SU-DHL-6 (cell line): ENCODE measurements at regions not wholly inside any gene's neighbourhood (a gene's known extent, or its start where the extent isn't known, plus 50 kb on each side); places are given as distances from the start of the nearest gene placed in this dataset.

Experiments
- H2AFZ ChIP-seq: fragments of 200-600 bp; sonication (generic); 2 replicates; pipeline ENCODE4 v1.6.1; 2014; ENCODE audit warnings: low read depth, mild to moderate bottlenecking, moderate library complexity, mixed read lengths, antibody characterized with exemption, low read length; ENCODE audit not compliant: severe bottlenecking
- H3F3A ChIP-seq: fragments of 200-600 bp; shearing (Covaris generic); 2 replicates; pipeline ENCODE4 v1.6.0; 2016; ENCODE audit warnings: antibody characterized with exemption, mild to moderate bottlenecking; ENCODE audit not compliant: insufficient read depth
- H3K27ac ChIP-seq: fragments of 200-600 bp; sonication (generic); 2 replicates; pipeline ENCODE4 v1.5.1; 2016; ENCODE audit warnings: low read depth, mild to moderate bottlenecking, low read length, moderate library complexity, mixed read lengths
- H3K27me3 ChIP-seq: fragments of 200-600 bp; sonication (generic), shearing (Covaris generic); 2 replicates; pipeline ENCODE4 v1.6.0; 2014; ENCODE audit warnings: mild to moderate bottlenecking, low read length
- H3K36me3 ChIP-seq: fragments of 200-600 bp; sonication (generic); 2 replicates; pipeline ENCODE4 v1.6.1; 2014; ENCODE audit warnings: mild to moderate bottlenecking, low read length, mixed read lengths
- H3K4me2 ChIP-seq: fragments of 300-600, 200-600 bp; shearing (Covaris generic), sonication (generic); 2 replicates; pipeline ENCODE4 v1.6.0; 2014; ENCODE audit warnings: low read length, low read depth, mild to moderate bottlenecking; ENCODE audit not compliant: poor library complexity, severe bottlenecking
- H3K4me3 ChIP-seq: fragments of 200-600 bp; sonication (generic); 2 replicates; pipeline ENCODE4 v1.5.1; 2014; ENCODE audit warnings: antibody characterized with exemption, low read length, mild to moderate bottlenecking, mixed read lengths; ENCODE audit not compliant: insufficient read depth, poor library complexity, severe bottlenecking
- H3K79me2 ChIP-seq: fragments of 200-600 bp; sonication (generic); 2 replicates; pipeline ENCODE4 v1.6.1; 2014; ENCODE audit warnings: mild to moderate bottlenecking, low read length, moderate library complexity; ENCODE audit not compliant: insufficient read depth
- H3K9ac ChIP-seq: fragments of 200-600 bp; sonication (generic); 2 replicates; pipeline ENCODE4 v1.7.0; 2014; ENCODE audit warnings: mild to moderate bottlenecking, low read length
- H3K9me2 ChIP-seq: fragments of 200-600 bp; sonication (generic); replicated peaks from 2 replicates; pipeline ENCODE4 v1.6.1; 2014; ENCODE audit warnings: low read length; ENCODE audit not compliant: insufficient read depth
- H3K9me3 ChIP-seq: fragments of 200-600 bp; sonication (generic); 2 replicates; pipeline ENCODE4 v1.6.1; 2014; ENCODE audit warnings: low read length, mixed read lengths; ENCODE audit not compliant: insufficient read depth
- H4K20me1 ChIP-seq: fragments of 200-600 bp; sonication (generic); 2 replicates; pipeline ENCODE4 v1.6.1; 2014; ENCODE audit warnings: low read depth, mild to moderate bottlenecking, antibody characterized with exemption, low read length, moderate library complexity, mixed read lengths
- EZH2phosphoT487 ChIP-seq: fragments of 200-600 bp; sonication (generic), shearing (Covaris generic); conservative IDR thresholded peaks from 2 replicates; pipeline ENCODE4 v1.6.1; 2018; ENCODE audit warnings: mild to moderate bottlenecking, antibody characterized with exemption, low read length, moderate library complexity, mixed read lengths
- TF ChIP-seq, protein P1 (sequence below): fragments of 200-600 bp; sonication (generic); IDR thresholded peaks from one replicate; pipeline ENCODE4 v1.5.1; 2017; ENCODE audit warnings: antibody characterized with exemption, mild to moderate bottlenecking, low read length, moderate library complexity; ENCODE audit not compliant: insufficient read depth, poor library complexity, severe bottlenecking

DNA sequence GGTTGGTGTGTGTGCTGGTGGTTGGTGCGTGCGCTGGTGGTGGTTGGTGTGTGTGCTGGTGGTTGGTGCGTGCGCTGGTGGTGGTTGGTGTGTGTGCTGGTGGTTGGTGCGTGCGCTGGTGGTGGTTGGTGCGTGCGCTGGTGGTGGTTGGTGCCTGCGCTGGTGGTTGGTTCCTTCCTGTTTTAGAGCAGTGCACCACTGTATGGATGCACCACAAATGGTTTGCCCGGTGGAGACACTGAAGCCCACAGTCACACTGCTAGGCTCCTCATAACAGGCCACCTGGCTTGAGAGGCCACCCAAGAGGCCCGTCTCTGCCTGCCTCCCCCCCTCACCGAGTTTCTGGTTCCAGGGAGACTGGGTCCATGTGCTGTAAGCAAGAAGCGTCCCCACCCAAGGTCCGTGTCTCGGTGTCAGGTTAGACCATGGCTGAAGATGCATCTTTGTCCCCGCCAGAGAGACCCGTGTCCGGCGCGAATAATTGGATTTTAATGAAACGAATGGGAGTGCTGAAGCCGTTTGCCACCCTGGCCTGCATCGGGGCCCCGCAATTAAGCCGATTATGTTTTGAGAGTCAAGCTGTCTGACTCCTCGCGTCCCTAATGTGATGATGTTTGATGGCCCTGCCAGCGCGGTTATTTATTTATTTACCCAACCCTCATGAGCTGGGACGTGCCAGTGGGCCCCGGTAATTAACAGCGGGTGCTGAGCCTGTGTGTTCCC, 161.3 kb upstream of the GSE1 start:
- H3K4me2 ChIP-seq = no peak overlapping the region
- no peaks in the 10 kb centered on the region for H3F3A ChIP-seq
- no peaks in the 10 kb centered on the region for H3K9me3 ChIP-seq
- H3K27me3 ChIP-seq = no peaks in the 10 kb centered on the region
- no peaks in the 10 kb centered on the region for H4K20me1 ChIP-seq
- no peaks in the 10 kb centered on the region for H3K9me2 ChIP-seq
- H2AFZ ChIP-seq = no peak overlapping the region
- no peak overlapping the region for H3K4me3 ChIP-seq
- no peak overlapping the region for H3K27ac ChIP-seq
- no peaks in the 10 kb centered on the region for H3K36me3 ChIP-seq
- H3K79me2 ChIP-seq = no peaks in the 10 kb centered on the region
- TF ChIP-seq, protein P1, sequence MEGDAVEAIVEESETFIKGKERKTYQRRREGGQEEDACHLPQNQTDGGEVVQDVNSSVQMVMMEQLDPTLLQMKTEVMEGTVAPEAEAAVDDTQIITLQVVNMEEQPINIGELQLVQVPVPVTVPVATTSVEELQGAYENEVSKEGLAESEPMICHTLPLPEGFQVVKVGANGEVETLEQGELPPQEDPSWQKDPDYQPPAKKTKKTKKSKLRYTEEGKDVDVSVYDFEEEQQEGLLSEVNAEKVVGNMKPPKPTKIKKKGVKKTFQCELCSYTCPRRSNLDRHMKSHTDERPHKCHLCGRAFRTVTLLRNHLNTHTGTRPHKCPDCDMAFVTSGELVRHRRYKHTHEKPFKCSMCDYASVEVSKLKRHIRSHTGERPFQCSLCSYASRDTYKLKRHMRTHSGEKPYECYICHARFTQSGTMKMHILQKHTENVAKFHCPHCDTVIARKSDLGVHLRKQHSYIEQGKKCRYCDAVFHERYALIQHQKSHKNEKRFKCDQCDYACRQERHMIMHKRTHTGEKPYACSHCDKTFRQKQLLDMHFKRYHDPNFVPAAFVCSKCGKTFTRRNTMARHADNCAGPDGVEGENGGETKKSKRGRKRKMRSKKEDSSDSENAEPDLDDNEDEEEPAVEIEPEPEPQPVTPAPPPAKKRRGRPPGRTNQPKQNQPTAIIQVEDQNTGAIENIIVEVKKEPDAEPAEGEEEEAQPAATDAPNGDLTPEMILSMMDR = no peak
- TF ChIP-seq EZH2phosphoT487 = no peak
- no peak overlapping the region for H3K9ac ChIP-seq

DNA sequence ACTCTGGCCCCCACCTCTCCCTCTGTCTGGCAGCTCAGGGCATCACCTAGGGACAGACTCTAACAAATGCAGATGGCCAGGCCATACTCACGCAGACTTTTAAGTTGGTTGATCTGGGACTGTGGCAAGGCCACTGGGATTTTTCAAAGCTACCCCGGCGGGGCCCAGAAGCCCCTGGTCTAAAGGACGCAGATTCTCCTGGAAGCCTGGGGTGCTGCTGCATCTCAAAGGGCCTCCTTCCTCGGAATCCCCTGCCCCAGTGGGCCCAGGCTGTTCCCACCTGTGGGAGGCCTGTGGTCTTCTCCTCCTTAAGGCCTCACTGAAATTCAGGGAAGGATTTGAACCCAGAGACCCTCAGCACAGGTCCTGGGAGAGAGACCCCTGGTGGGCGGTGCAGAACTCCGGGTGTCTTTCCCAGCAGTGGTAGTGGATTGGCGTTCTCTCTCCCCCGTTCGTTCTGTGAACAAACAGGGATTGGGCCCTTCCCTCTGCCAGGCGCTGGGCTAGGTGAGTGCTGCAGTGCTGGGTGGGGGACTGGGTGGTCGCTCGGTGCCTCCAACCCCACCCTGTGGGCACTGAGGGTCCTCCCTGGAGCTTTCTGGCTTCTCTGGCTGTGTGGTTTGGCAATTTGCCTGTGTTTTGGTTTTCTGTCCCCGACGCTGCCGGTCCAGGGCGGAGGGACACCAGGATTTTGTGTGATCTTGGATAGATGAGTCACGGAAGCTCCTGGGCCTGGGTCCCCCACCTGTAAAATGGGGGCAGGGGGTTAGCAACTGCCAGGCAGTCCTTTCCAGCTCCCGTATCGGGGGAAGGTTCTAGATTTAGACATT, 160.5 kb upstream of the GSE1 start:
- Histone ChIP-seq H3K36me3 (no peaks in the 10 kb centered on the region), H3K4me3 (no peak overlapping the region), H3K9me2 (no peaks in the 10 kb centered on the region), H2AFZ (no peak overlapping the region), H3K9me3 (no peaks in the 10 kb centered on the region), H3K9ac (no peak overlapping the region), H3K27ac (no peak overlapping the region), H4K20me1 (no peaks in the 10 kb centered on the region), H3K27me3 (no peaks in the 10 kb centered on the region), H3F3A (no peaks in the 10 kb centered on the region), H3K79me2 (no peaks in the 10 kb centered on the region), H3K4me2 (no peak overlapping the region)
- TF ChIP-seq, protein P1 = no peak
- no peak for TF ChIP-seq EZH2phosphoT487

DNA sequence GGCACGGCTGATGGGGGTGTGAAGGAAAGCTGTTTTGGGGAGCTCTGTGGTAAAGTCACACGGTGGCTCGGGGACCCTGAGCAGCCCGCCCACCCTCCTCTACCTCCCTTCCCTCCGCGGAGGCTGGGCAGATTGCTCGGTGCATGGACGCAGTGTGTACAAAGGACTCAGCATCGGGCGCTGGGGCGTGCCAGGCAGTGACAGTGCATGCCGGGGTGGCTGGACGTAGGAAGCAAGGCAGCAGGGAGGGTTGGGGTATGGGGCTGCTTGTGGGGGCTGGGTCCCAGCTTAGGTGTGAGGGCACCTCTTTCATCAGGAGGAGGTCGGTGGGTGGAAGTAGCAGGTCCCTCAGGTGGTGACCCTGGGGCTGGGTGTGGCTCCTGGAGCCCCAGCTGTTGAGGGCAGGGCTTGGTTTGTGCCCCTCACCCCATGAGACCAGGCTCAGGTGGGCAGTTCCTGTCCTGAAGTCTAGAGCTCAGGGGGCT, 159.9 kb upstream of the GSE1 start:
- TF ChIP-seq, protein P1 = no peak
- TF ChIP-seq EZH2phosphoT487 = no peak
- H3K9ac ChIP-seq = no peak overlapping the region
- H3F3A ChIP-seq = no peaks in the 10 kb centered on the region

More for the DNA sequence above, 159.9 kb upstream of the GSE1 start:
- H3K9me3 ChIP-seq = no peaks in the 10 kb centered on the region
- H3K36me3 ChIP-seq = no peaks in the 10 kb centered on the region
- no peaks in the 10 kb centered on the region for H3K79me2 ChIP-seq
- H3K4me2 ChIP-seq = no peak overlapping the region
- H4K20me1 ChIP-seq = no peaks in the 10 kb centered on the region
- no peak overlapping the region for H3K4me3 ChIP-seq
- H3K27me3 ChIP-seq = no peaks in the 10 kb centered on the region
- H2AFZ ChIP-seq = no peak overlapping the region
- H3K27ac ChIP-seq = no peak overlapping the region
- no peaks in the 10 kb centered on the region for H3K9me2 ChIP-seq
